ENCODE measurements at regions not wholly inside any gene's neighbourhood (a gene's known extent, or its start where the extent isn't known, plus 50 kb on each side); places are given as distances from the start of the nearest gene placed in this dataset.

DNA sequence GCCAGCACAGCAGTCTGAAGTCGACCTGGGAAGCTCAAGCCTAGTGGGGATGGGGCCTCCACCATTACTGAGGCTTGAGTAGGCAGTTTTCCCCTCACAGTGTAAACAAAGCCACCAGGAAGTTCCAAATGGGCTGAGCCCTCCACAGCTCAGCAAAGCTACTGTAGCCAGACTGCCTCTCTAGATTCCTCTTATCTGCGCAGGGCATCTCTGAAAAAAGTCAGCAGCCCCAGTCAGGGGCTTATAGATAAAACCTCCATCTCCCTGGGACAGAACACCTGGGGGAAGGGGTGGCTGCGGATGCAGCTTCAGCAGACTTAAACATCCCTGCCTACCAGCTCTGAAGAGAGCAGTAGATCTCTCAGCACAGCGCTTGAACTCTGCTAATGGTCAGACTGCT is 218.4 kb upstream of the VRK2 start:
- Mint-ChIP-seq H3K4me1 (no peaks in the 10 kb centered on the region), H3K27ac (peak overlapping the region in 1 of 3 experiments; percentile 33; a peak in 1 of 7 replicates), H3K4me3 (no peak overlapping the region), H3K36me3 (ENCODE audit: insufficient read depth in 1 of 3, low read depth in 3 of 3) (peaks cover 0 to 32% (median 3%) of the 10 kb centered on the region in 3 experiments; a peak in 3 of 7 replicates), H3K9me3 (peaks cover 12 to 15% of the 10 kb centered on the region in 2 experiments; a peak in 4 of 5 replicates), H3K27me3 (ENCODE audit: low read depth) (no peaks in the 10 kb centered on the region)
- TF ChIP-seq CTCF (conservative IDR thresholded peaks at IDR 0.05) = no peak
- H3K4ac ChIP-seq (ENCODE audit: low read depth, low read length) = no peak overlapping the region
- no peaks in the 10 kb centered on the region for H3K27me3 ChIP-seq (ENCODE audit: insufficient read depth, low read length)
- H3K9me3 ChIP-seq (ENCODE audit: control insufficient read depth, low read depth, low read length) = no peaks in the 10 kb centered on the region
- no peak overlapping the region for H3K9ac ChIP-seq (ENCODE audit: extremely low read depth, insufficient read length, low read length)
- H3K4me1 ChIP-seq (ENCODE audit: insufficient read depth, low read length) = no peaks in the 10 kb centered on the region
- H2BK5ac ChIP-seq (ENCODE audit: insufficient read length, low read length) = no peak overlapping the region
- no peak overlapping the region for H3K23ac ChIP-seq (ENCODE audit: insufficient read length, low read depth, low read length)
- WGBS (ENCODE audit: extremely low coverage, insufficient read length, low lambda C conversion rate) = no CpG with 5 or more reads among the region's 4 CpGs
- no peaks in the 10 kb centered on the region for H3K23me2 ChIP-seq (ENCODE audit: insufficient read length, low read depth, low read length, poor library complexity, severe bottlenecking)
- H2AK5ac ChIP-seq (ENCODE audit: insufficient read length, low read length) = no peak overlapping the region
- H4K8ac ChIP-seq (replicated peaks; ENCODE audit: insufficient read length, low read depth, low read length) = no peak overlapping the region
- H3K18ac ChIP-seq (ENCODE audit: insufficient read length, low read depth, low read length) = no peak overlapping the region
- no peak overlapping the region for H2AFZ ChIP-seq (ENCODE audit: low read length)
- H3K14ac ChIP-seq (ENCODE audit: insufficient read depth, low read length) = no peak overlapping the region
- H3K79me2 ChIP-seq (ENCODE audit: insufficient read depth, low read length) = no peaks in the 10 kb centered on the region
- H4K20me1 ChIP-seq (ENCODE audit: control insufficient read depth, insufficient read depth, insufficient read length) = no peaks in the 10 kb centered on the region
- no peak overlapping the region for H3K4me2 ChIP-seq (ENCODE audit: insufficient read depth, insufficient read length, low read length)
- H4K91ac ChIP-seq (ENCODE audit: insufficient read length, low read depth, low read length) = no peak overlapping the region
- no peak overlapping the region for H2BK12ac ChIP-seq (ENCODE audit: insufficient read length, low read depth, low read length)
- no peak overlapping the region for H2BK120ac ChIP-seq (ENCODE audit: low read depth, low read length, poor library complexity, severe bottlenecking)
- H2BK20ac ChIP-seq (ENCODE audit: low read depth, low read length, poor library complexity, severe bottlenecking) = no peak overlapping the region
- H2BK15ac ChIP-seq (ENCODE audit: low read depth, low read length) = no peak overlapping the region
- H4K5ac ChIP-seq (ENCODE audit: insufficient read length, low read depth, low read length) = no peak overlapping the region
- H3K56ac ChIP-seq (ENCODE audit: insufficient read length, low read depth, low read length) = no peak overlapping the region
- DNase-seq = no peak
- no peak overlapping the region for H3K27ac ChIP-seq (ENCODE audit: insufficient read length, low read depth, low read length)
- no peak overlapping the region for H3T11ph ChIP-seq (ENCODE audit: low read length)
- H3K79me1 ChIP-seq (ENCODE audit: insufficient read depth, low read depth, low read length, poor library complexity, severe bottlenecking) = no peaks in the 10 kb centered on the region

Data from H9 (cell line).